SK-N-SH treated with all-trans-retinoic acid at 6 μM for 48 hours (cell line): ENCODE measurements at regions not wholly inside any gene's neighbourhood (a gene's known extent, or its start where the extent isn't known, plus 50 kb on each side); places are given as distances from the start of the nearest gene placed in this dataset.

Experiments used
- ATAC-seq: fragments of 200-7000 bp; cut with Tn5 transposase; 3 replicates; pipeline ENCODE4 v1.9.1; 2020; ENCODE audit warnings: mild to moderate bottlenecking, moderate library complexity
- BACH2 ChIP-seq: fragments of 250-450 bp; sonication (Bioruptor Pico); IDR thresholded peaks from 2 replicates; pipeline ENCODE4 v1.9.0; 2021; ENCODE audit warnings: mild to moderate bottlenecking, borderline replicate concordance
- CREB5 ChIP-seq: fragments of 250-450 bp; sonication (Bioruptor Pico); IDR thresholded peaks from 2 replicates; pipeline ENCODE4 v1.5.1; 2020; ENCODE audit warnings: low read depth, mild to moderate bottlenecking, moderate library complexity
- CSDC2 ChIP-seq: fragments of 250-450 bp; sonication (Bioruptor Pico); IDR thresholded peaks from 2 replicates; pipeline ENCODE4 v1.5.0; 2020; ENCODE audit warnings: mild to moderate bottlenecking, moderate library complexity
- CSRNP3 ChIP-seq: fragments of 250-450 bp; sonication (Bioruptor Pico); IDR thresholded peaks from 2 replicates; pipeline ENCODE4 v1.5.1; 2021; ENCODE audit warnings: mild to moderate bottlenecking, moderate library complexity
- ESRRG ChIP-seq: fragments of 250-450 bp; sonication (Bioruptor Pico); IDR thresholded peaks from 2 replicates; pipeline ENCODE4 v1.6.1; 2021; ENCODE audit warnings: mild to moderate bottlenecking
- GLIS3 ChIP-seq: fragments of 250-450 bp; sonication (Bioruptor Pico); IDR thresholded peaks from 2 replicates; pipeline ENCODE4 v1.5.0; 2020; ENCODE audit warnings: mild to moderate bottlenecking, moderate library complexity
- ISL1 ChIP-seq: fragments of 250-450 bp; sonication (Bioruptor Pico); IDR thresholded peaks from 2 replicates; pipeline ENCODE4 v2.1.2; 2022; ENCODE audit warnings: mild to moderate bottlenecking, moderate library complexity
- OSR1 ChIP-seq: fragments of 250-450 bp; sonication (Bioruptor Pico); IDR thresholded peaks from 2 replicates; pipeline ENCODE4 v1.8.0; 2022; ENCODE audit warnings: moderate library complexity, mild to moderate bottlenecking, inconsistent platforms
- PATZ1 ChIP-seq: fragments of 250-450 bp; sonication (Bioruptor Pico); IDR thresholded peaks from 2 replicates; pipeline ENCODE4 v1.8.0; 2020; ENCODE audit warnings: mild to moderate bottlenecking, moderate library complexity, borderline replicate concordance
- POU6F1 ChIP-seq: fragments of 250-450 bp; sonication (Bioruptor Pico); IDR thresholded peaks from 2 replicates; pipeline ENCODE4 v1.8.0; 2021; ENCODE audit warnings: low read depth, mild to moderate bottlenecking, moderate library complexity, borderline replicate concordance
- RARB ChIP-seq: fragments of 250-450 bp; sonication (Bioruptor Pico); IDR thresholded peaks from 2 replicates; pipeline ENCODE4 v1.8.0; 2021; ENCODE audit warnings: mild to moderate bottlenecking, moderate library complexity
- SNAI2 ChIP-seq: fragments of 250-450 bp; sonication (Bioruptor Pico); IDR thresholded peaks from 2 replicates; pipeline ENCODE4 v1.5.0; 2020; ENCODE audit warnings: mild to moderate bottlenecking, moderate library complexity
- TOX ChIP-seq: fragments of 250-450 bp; sonication (Bioruptor Pico); IDR thresholded peaks from 2 replicates; pipeline ENCODE4 v1.8.0; 2021; ENCODE audit warnings: mild to moderate bottlenecking, moderate library complexity, borderline replicate concordance
- TSHZ2 ChIP-seq: fragments of 250-450 bp; sonication (Bioruptor Pico); IDR thresholded peaks from 2 replicates; pipeline ENCODE4 v1.5.0; 2020; ENCODE audit warnings: mild to moderate bottlenecking, moderate library complexity
- ZC3H10 ChIP-seq: fragments of 250-450 bp; sonication (Bioruptor Pico); IDR thresholded peaks from 2 replicates; pipeline ENCODE4 v1.5.1; 2021; ENCODE audit warnings: mild to moderate bottlenecking, moderate library complexity
- ZFP3 ChIP-seq: fragments of 250-450 bp; sonication (Bioruptor Pico); IDR thresholded peaks from 2 replicates; pipeline ENCODE4 v1.5.0; 2020; ENCODE audit warnings: mild to moderate bottlenecking, moderate library complexity
- ZFP30 ChIP-seq: fragments of 450-650 bp; formaldehyde crosslinking; IDR thresholded peaks from 2 replicates; pipeline ENCODE4 v1.5.0; 2022; ENCODE audit warnings: mild to moderate bottlenecking, moderate library complexity
- ZNF565 ChIP-seq: fragments of 450-650 bp; formaldehyde crosslinking; conservative IDR thresholded peaks from 2 replicates; pipeline ENCODE4 v1.5.0; 2020; ENCODE audit warnings: low read depth, mild to moderate bottlenecking, moderate library complexity
- ZNF70 ChIP-seq: fragments of 450-650 bp; formaldehyde crosslinking; IDR thresholded peaks from 2 replicates; pipeline ENCODE4 v1.5.0; 2020; ENCODE audit warnings: mild to moderate bottlenecking, moderate library complexity
- ZNF8 ChIP-seq: fragments of 450-650 bp; formaldehyde crosslinking; IDR thresholded peaks from 2 replicates; pipeline ENCODE4 v1.5.0; 2020; ENCODE audit warnings: mild to moderate bottlenecking, moderate library complexity

GRCh38 chr2:186058614-186059013, 320.0 kb downstream of the FSIP2 start (continued):
- no peak for TF ChIP-seq POU6F1 (CRISPR knock-in tag)
- no peak for TF ChIP-seq ZC3H10

- TF ChIP-seq ZFP3 (CRISPR knock-in tag) = no peak
- TF ChIP-seq CSDC2 = no peak
- no peak for TF ChIP-seq GLIS3
- no peak for TF ChIP-seq SNAI2
- TF ChIP-seq ZFP30 (CRISPR knock-in tag) = no peak
- TF ChIP-seq TOX (CRISPR knock-in tag) = no peak
- TF ChIP-seq ISL1 = no peak
- no peak for TF ChIP-seq OSR1
- no peak for TF ChIP-seq ESRRG (CRISPR knock-in tag)
- no peak for TF ChIP-seq CSRNP3 (CRISPR knock-in tag)
- TF ChIP-seq POU6F1 (CRISPR knock-in tag) = no peak
- TF ChIP-seq BACH2 = no peak
- TF ChIP-seq TSHZ2 (CRISPR knock-in tag) = no peak
- no peak for TF ChIP-seq RARB (CRISPR knock-in tag)
- TF ChIP-seq ZNF565 = no peak
- TF ChIP-seq CREB5 (CRISPR knock-in tag) = no peak
- TF ChIP-seq ZC3H10 = no peak
- TF ChIP-seq ZNF70 = no peak
- no peak for TF ChIP-seq PATZ1 (CRISPR knock-in tag)
- no peak for ATAC-seq
These were observed 320.5 kb downstream of the FSIP2 start for GRCh38 chr2:186059096-186059495.

- ATAC-seq = peak; percentile 91
- TF ChIP-seq ZNF8 (CRISPR knock-in tag) (peak; percentile 74), ZC3H10 (peak; percentile 94; the same call in 1 of the 2 replicates), POU6F1 (CRISPR knock-in tag) (peak; percentile 99), BACH2 (peak; percentile 73; the same call in 1 of the 2 replicates), PATZ1 (CRISPR knock-in tag) (peak; percentile 85), RARB (CRISPR knock-in tag) (peak; percentile 82; the same call in 1 of the 2 replicates), CSRNP3 (CRISPR knock-in tag) (peak; percentile 96)
These were observed 322.3 kb downstream of the FSIP2 start for GRCh38 chr2:186060744-186061440.
